ENCODE measurements at regions not wholly inside any gene's neighbourhood (a gene's known extent, or its start where the extent isn't known, plus 50 kb on each side); places are given as distances from the start of the nearest gene placed in this dataset.

GRCh38 chr13:86172961-86173360, 373.7 kb upstream of the SLITRK6 start:
- H3K14ac ChIP-seq (replicated peaks; ENCODE audit: low read depth, low read length), result no peak overlapping the region
- no CpG with 5 or more reads among the region's 3 CpGs for WGBS, 2 experiments (ENCODE audit: extremely low coverage in 2 of 2, insufficient read length in 1 of 2)

More at GRCh38 chr13:86172961-86173360, 373.7 kb upstream of the SLITRK6 start:
- no peak overlapping the region for H2BK5ac ChIP-seq (ENCODE audit: low read depth, low read length, poor library complexity, severe bottlenecking)
- in situ Hi-C loops (cut with MboI; ENCODE audit: low sequenced_read_pairs), result no loop called here
- no peak overlapping the region for H3K4me3 ChIP-seq (ENCODE audit: insufficient read depth, low read depth, low read length)
- POLR2A ChIA-PET (ENCODE audit: unreplicated experiment), result no interaction called here
- no TSS peak for BruUV-seq (replicated peaks)
- H2BK120ac ChIP-seq (ENCODE audit: low read depth, low read length), result no peak overlapping the region
- no peak overlapping the region for H4K91ac ChIP-seq (ENCODE audit: insufficient read depth, low read depth, low read length)
- no peak overlapping the region for H2AK5ac ChIP-seq (ENCODE audit: low read depth, low read length)
- H4K5ac ChIP-seq (ENCODE audit: low read depth, low read length), result no peak overlapping the region
- H3K23ac ChIP-seq (ENCODE audit: low read depth, low read length), result no peak overlapping the region
- H3K56ac ChIP-seq (ENCODE audit: extremely low read depth, insufficient read depth, low read length), result no peak overlapping the region
- H2AFZ ChIP-seq (replicated peaks; ENCODE audit: low read length, poor library complexity), result no peak overlapping the region
- no peak overlapping the region for H3K9ac ChIP-seq (ENCODE audit: low read depth, low read length)
- H4K8ac ChIP-seq (ENCODE audit: low read depth in 2 of 2, low read length in 2 of 2), result no peak overlapping the region
- intact Hi-C loops (cut with micrococcal nuclease), result no loop called here
- DNase-seq (no peak), ATAC-seq (ENCODE audit: low read depth) (no peak)
- no peak overlapping the region for H3K18ac ChIP-seq (ENCODE audit: low read depth, low read length)
- H3K4me2 ChIP-seq (ENCODE audit: low read depth, low read length), result no peak overlapping the region
- dilution Hi-C loops (cut with HindIII; ENCODE audit: low sequenced_read_pairs, unreplicated experiment), result no loop called here
- H2BK15ac ChIP-seq (ENCODE audit: low read depth, low read length), result no peak overlapping the region
- H2AK9ac ChIP-seq (replicated peaks; ENCODE audit: low read depth, low read length, poor library complexity), result no peak overlapping the region
- no peak overlapping the region for H2BK20ac ChIP-seq (ENCODE audit: low read depth, low read length)
- no peaks in the 10 kb centered on the region for H4K20me1 ChIP-seq (ENCODE audit: insufficient read depth, low read length)
- TF ChIP-seq MAZ (IDR thresholded peaks at IDR 0.05; ENCODE audit: borderline replicate concordance, low read depth, low read length) (no peak), ELK1 (IDR thresholded peaks at IDR 0.05; ENCODE audit: borderline replicate concordance, low read depth, low read length) (no peak)
- no peaks in the 10 kb centered on the region for H3K9me1 ChIP-seq (ENCODE audit: insufficient read depth, low read length)
- CTCF ChIA-PET, result no interaction called here
- no peak overlapping the region for H3K4ac ChIP-seq (ENCODE audit: low read depth, low read length)
- H3K36me3 ChIP-seq (ENCODE audit: control insufficient read depth, insufficient read depth, low read length), result no peaks in the 10 kb centered on the region
- H3K9me3 ChIP-seq (ENCODE audit: control insufficient read depth, insufficient read depth, low read length), result no peaks in the 10 kb centered on the region; the same call in 1 of the 2 replicates
- H3K27me3 ChIP-seq (ENCODE audit: control insufficient read depth, insufficient read depth, low read length), result no peaks in the 10 kb centered on the region
- H3K79me1 ChIP-seq (ENCODE audit: low read depth in 1 of 2, low read length in 2 of 2), result no peaks in the 10 kb centered on the region
- no peak overlapping the region for H3K27ac ChIP-seq (ENCODE audit: insufficient read depth, low read length)
- no peaks in the 10 kb centered on the region for H3K4me1 ChIP-seq (ENCODE audit: control insufficient read depth, insufficient read depth, low read length)

All from IMR-90 (cell line).